B cell (primary cell): ENCODE measurements at regions not wholly inside any gene's neighbourhood (a gene's known extent, or its start where the extent isn't known, plus 50 kb on each side); places are given as distances from the start of the nearest gene placed in this dataset.

Source experiments
- CTCF ChIP-seq: fragments of 200-600 bp; IDR thresholded peaks from one replicate; pipeline ENCODE4 v1.8.0; 2022; ENCODE audit warnings: antibody characterized with exemption, mild to moderate bottlenecking
- EZH2 ChIP-seq: IDR thresholded peaks from 2 replicates; pipeline ENCODE4 v1.6.1; 2012; ENCODE audit warnings: borderline replicate concordance, low read depth, mild to moderate bottlenecking, moderate library complexity, low read length; ENCODE audit not compliant: insufficient read depth, poor library complexity, severe bottlenecking

- TF ChIP-seq CTCF (no peak), EZH2 (no peak)
Observed at GRCh38 chr5:5704352-5704751, 281.9 kb downstream of the ICE1 start.
